Peyer's patch (tissue), 4 donors: ENCODE measurements at regions not wholly inside any gene's neighbourhood (a gene's known extent, or its start where the extent isn't known, plus 50 kb on each side); places are given as distances from the start of the nearest gene placed in this dataset.

Experiments used
- POLR2A ChIP-seq, 2 donors: fragments of 450-650 bp; IDR thresholded peaks; one replicate each; pipeline ENCODE4 v1.5.1; 2017; ENCODE audit warnings: antibody characterized with exemption in 2 of 2, mild to moderate bottlenecking in 2 of 2, moderate library complexity in 2 of 2
- TF ChIP-seq, protein P1 (sequence below), 6 experiments: fragments of 450-650 bp in 4 of 6; fragments of 200-600 bp in 2 of 6; sonication (generic) in 1 of 6; IDR thresholded peaks; one replicate each; pipeline ENCODE4 v1.5.1; 2017 to 2019; ENCODE audit warnings: antibody characterized with exemption in 6 of 6, mild to moderate bottlenecking in 3 of 6, moderate library complexity in 1 of 6

GRCh38 chr4:30815685-30816084 is 95.5 kb downstream of the PCDH7 start:
- TF ChIP-seq, protein P1, sequence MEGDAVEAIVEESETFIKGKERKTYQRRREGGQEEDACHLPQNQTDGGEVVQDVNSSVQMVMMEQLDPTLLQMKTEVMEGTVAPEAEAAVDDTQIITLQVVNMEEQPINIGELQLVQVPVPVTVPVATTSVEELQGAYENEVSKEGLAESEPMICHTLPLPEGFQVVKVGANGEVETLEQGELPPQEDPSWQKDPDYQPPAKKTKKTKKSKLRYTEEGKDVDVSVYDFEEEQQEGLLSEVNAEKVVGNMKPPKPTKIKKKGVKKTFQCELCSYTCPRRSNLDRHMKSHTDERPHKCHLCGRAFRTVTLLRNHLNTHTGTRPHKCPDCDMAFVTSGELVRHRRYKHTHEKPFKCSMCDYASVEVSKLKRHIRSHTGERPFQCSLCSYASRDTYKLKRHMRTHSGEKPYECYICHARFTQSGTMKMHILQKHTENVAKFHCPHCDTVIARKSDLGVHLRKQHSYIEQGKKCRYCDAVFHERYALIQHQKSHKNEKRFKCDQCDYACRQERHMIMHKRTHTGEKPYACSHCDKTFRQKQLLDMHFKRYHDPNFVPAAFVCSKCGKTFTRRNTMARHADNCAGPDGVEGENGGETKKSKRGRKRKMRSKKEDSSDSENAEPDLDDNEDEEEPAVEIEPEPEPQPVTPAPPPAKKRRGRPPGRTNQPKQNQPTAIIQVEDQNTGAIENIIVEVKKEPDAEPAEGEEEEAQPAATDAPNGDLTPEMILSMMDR (IDR thresholded peaks at IDR 0.05) = no peak
- no peak for TF ChIP-seq POLR2A (IDR thresholded peaks at IDR 0.05)
